Gastrocnemius medialis (tissue), 4 donors: ENCODE measurements at regions not wholly inside any gene's neighbourhood (a gene's known extent, or its start where the extent isn't known, plus 50 kb on each side); places are given as distances from the start of the nearest gene placed in this dataset.

ENCODE experiments used
- ATAC-seq, 2 donors: fragments of 150-250 bp; one replicate each; pipeline ENCODE4 v1.9.1; 2016
- DNase-seq, 2 donors: peaks; one replicate each; pipeline ENCODE4 v3.0.0-alpha.2; 2019
- H3K27ac ChIP-seq, 4 donors: fragments of 200-600 bp; sonication (generic); 1 replicate in 1 of 4; 2 replicates in 3 of 4; pipeline ENCODE4 v1.5.1; 2016 to 2018; ENCODE audit warnings: mild to moderate bottlenecking in 2 of 4, moderate library complexity in 1 of 4
- H3K27me3 ChIP-seq, 3 donors: fragments of 200-600 bp; sonication (generic) in 2 of 3; 1 replicate in 1 of 3; 2 replicates in 2 of 3; pipeline versions ENCODE4 v1.5.1 to v1.6.0; 2016 to 2019; ENCODE audit warnings: mild to moderate bottlenecking in 1 of 3, moderate library complexity in 1 of 3
- H3K36me3 ChIP-seq, 2 donors: fragments of 200-600 bp; sonication (generic) in 1 of 2; one replicate each; pipeline ENCODE4 v1.5.1; 2017 to 2018
- H3K4me1 ChIP-seq, 2 donors: fragments of 200-600 bp; sonication (generic) in 1 of 2; one replicate each; pipeline ENCODE4 v1.5.1; 2016 to 2017; ENCODE audit warnings: mild to moderate bottlenecking in 2 of 2
- H3K4me3 ChIP-seq, 4 donors: fragments of 200-600 bp; sonication (generic) in 3 of 4; 1 replicate in 1 of 4; 2 replicates in 3 of 4; pipeline ENCODE4 v1.5.1; 2016 to 2019; ENCODE audit warnings: mild to moderate bottlenecking in 2 of 4
- H3K9me3 ChIP-seq, 3 donors: fragments of 200-600 bp; sonication (generic) in 2 of 3; 1 replicate in 1 of 3; 2 replicates in 2 of 3; pipeline ENCODE4 v1.5.1; 2016 to 2019
- CTCF ChIP-seq, 5 experiments: fragments of 450-650 bp in 3 of 5; fragments of 200-600 bp in 2 of 5; sonication (generic) in 2 of 5; IDR thresholded peaks in 4 of 5; conservative IDR thresholded peaks in 1 of 5; 1 replicate in 4 of 5; 2 replicates in 1 of 5; pipeline ENCODE4 v1.5.1; 2016 to 2019; ENCODE audit warnings: antibody characterized with exemption in 5 of 5, mild to moderate bottlenecking in 3 of 5, moderate library complexity in 3 of 5
- POLR2A ChIP-seq, 2 donors: fragments of 450-650 bp; IDR thresholded peaks; one replicate each; pipeline ENCODE4 v1.6.1; 2017; ENCODE audit warnings: antibody characterized with exemption in 2 of 2, mild to moderate bottlenecking in 2 of 2, moderate library complexity in 2 of 2
- in situ Hi-C, 4 donors: fragments of 200-750 bp; cut with MboI; loops; one replicate each; pipeline versions ENCODE4 v1.15.0 to v1.8.0; 2017; ENCODE audit warnings: low sequenced_read_pairs in 4 of 4
- intact Hi-C: fragments of 100-400 bp; cut with DNase I; formaldehyde crosslinking; loops from one replicate; pipeline ENCODE4 v1.15.1; 2023; ENCODE audit warnings: low total_unique reads

- in situ Hi-C loops (no loop called here), intact Hi-C loops (no loop called here)
- no peak for ATAC-seq
- H3K4me3 ChIP-seq, result no peak overlapping the region
- no peaks in the 10 kb centered on the region for H3K4me1 ChIP-seq
- no peaks in the 10 kb centered on the region for H3K36me3 ChIP-seq
- no peak for TF ChIP-seq POLR2A (IDR thresholded peaks at IDR 0.05)
- TF ChIP-seq CTCF (IDR thresholded peaks at IDR 0.05 in 4 of 5, conservative IDR thresholded peaks at IDR 0.05 in 1 of 5), result no peak
- no peaks in the 10 kb centered on the region for H3K9me3 ChIP-seq
- DNase-seq, result no peak
- no peaks in the 10 kb centered on the region for H3K27me3 ChIP-seq
- H3K27ac ChIP-seq, result no peak overlapping the region
Observed at GRCh38 chr7:19224951-19225350, 79.7 kb upstream of the FERD3L start.

- Histone ChIP-seq H3K36me3 (no peaks in the 10 kb centered on the region), H3K4me3 (no peak overlapping the region), H3K27me3 (no peaks in the 10 kb centered on the region), H3K27ac (no peak overlapping the region), H3K9me3 (no peaks in the 10 kb centered on the region), H3K4me1 (no peaks in the 10 kb centered on the region)
- ATAC-seq (no peak), DNase-seq (no peak)
- TF ChIP-seq CTCF (IDR thresholded peaks at IDR 0.05 in 4 of 5, conservative IDR thresholded peaks at IDR 0.05 in 1 of 5), result no peak
- in situ Hi-C loops (no loop called here), intact Hi-C loops (no loop called here)
Observed at GRCh38 chr7:19215412-19215811, 70.2 kb upstream of the FERD3L start.

GRCh38 chr7:19213746-19214145 lies 68.5 kb upstream of the FERD3L start:
- DNase-seq (no peak), ATAC-seq (no peak)
- no peaks in the 10 kb centered on the region for H3K9me3 ChIP-seq
- no peaks in the 10 kb centered on the region for H3K36me3 ChIP-seq
- no peaks in the 10 kb centered on the region for H3K27me3 ChIP-seq
- no peaks in the 10 kb centered on the region for H3K4me1 ChIP-seq
- H3K4me3 ChIP-seq, result no peak overlapping the region
- in situ Hi-C loops, result no loop called here
- no peak overlapping the region for H3K27ac ChIP-seq
- TF ChIP-seq CTCF (IDR thresholded peaks at IDR 0.05 in 4 of 5, conservative IDR thresholded peaks at IDR 0.05 in 1 of 5), result no peak
- no peak for TF ChIP-seq POLR2A (IDR thresholded peaks at IDR 0.05)
- intact Hi-C loops, result no loop called here

GRCh38 chr7:19210893-19211413 lies 65.7 kb upstream of the FERD3L start:
- no peaks in the 10 kb centered on the region for H3K36me3 ChIP-seq
- TF ChIP-seq CTCF (IDR thresholded peaks at IDR 0.05 in 4 of 5, conservative IDR thresholded peaks at IDR 0.05 in 1 of 5) (no peak), POLR2A (IDR thresholded peaks at IDR 0.05) (no peak)
- DNase-seq (no peak), ATAC-seq (no peak)
- H3K27me3 ChIP-seq, result no peaks in the 10 kb centered on the region
- H3K4me1 ChIP-seq, result no peaks in the 10 kb centered on the region
- no peaks in the 10 kb centered on the region for H3K9me3 ChIP-seq
- H3K4me3 ChIP-seq, result no peak overlapping the region
- no peak overlapping the region for H3K27ac ChIP-seq
- in situ Hi-C loops (no loop called here), intact Hi-C loops (no loop called here)

GRCh38 chr7:19209166-19209696 lies 64.0 kb upstream of the FERD3L start:
- intact Hi-C loops, result no loop called here
- no peak for DNase-seq

More at GRCh38 chr7:19209166-19209696, 64.0 kb upstream of the FERD3L start:
- Histone ChIP-seq H3K4me1 (no peaks in the 10 kb centered on the region), H3K9me3 (no peaks in the 10 kb centered on the region), H3K27ac (no peak overlapping the region), H3K36me3 (no peaks in the 10 kb centered on the region), H3K27me3 (no peaks in the 10 kb centered on the region), H3K4me3 (no peak overlapping the region)
- no peak for TF ChIP-seq CTCF (IDR thresholded peaks at IDR 0.05 in 4 of 5, conservative IDR thresholded peaks at IDR 0.05 in 1 of 5)
- in situ Hi-C loops, result no loop called here
- ATAC-seq, result no peak
